Astrocyte of the spinal cord (primary cell): ENCODE measurements at regions not wholly inside any gene's neighbourhood (a gene's known extent, or its start where the extent isn't known, plus 50 kb on each side); places are given as distances from the start of the nearest gene placed in this dataset.

Experiments
- DNase-seq: peaks from one replicate; pipeline ENCODE4 v3.0.0; 2011; ENCODE audit warnings: low read depth, low spot score
- H3K4me3 ChIP-seq: 2 replicates; pipeline ENCODE4 v1.5.1; 2011; ENCODE audit warnings: low read depth, mild to moderate bottlenecking, low read length, moderate library complexity
- in situ Hi-C: cut with HindIII; loops from 2 replicates; pipeline ENCODE4 v1.10.0; 2017; ENCODE audit warnings: low sequenced_read_pairs
- TF ChIP-seq, protein P1 (sequence below): IDR thresholded peaks from 2 replicates; pipeline ENCODE4 v1.5.1; 2012; ENCODE audit warnings: low read depth, mild to moderate bottlenecking, low read length, inconsistent platforms

DNA sequence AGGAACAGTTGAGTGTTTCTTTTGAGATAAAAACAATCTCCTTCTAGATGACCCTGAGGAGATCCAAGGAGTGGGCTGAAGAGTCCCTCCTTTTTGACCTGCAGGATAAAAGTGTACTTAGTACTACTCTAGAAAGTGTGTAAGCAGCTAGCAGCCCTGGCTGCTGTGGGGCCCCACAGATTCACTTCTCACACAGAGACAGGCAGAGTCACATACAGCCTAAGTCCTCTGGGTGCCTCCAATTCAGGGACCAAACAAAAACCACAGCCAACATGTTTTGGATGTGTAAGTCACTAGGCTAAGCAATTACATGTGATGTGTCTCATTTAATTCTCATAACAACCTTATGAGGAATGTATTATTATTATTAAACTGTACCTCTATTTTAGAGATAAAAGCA is 97.1 kb downstream of the TMEM100 start:
- in situ Hi-C loops, result no loop called here
- TF ChIP-seq, protein P1, sequence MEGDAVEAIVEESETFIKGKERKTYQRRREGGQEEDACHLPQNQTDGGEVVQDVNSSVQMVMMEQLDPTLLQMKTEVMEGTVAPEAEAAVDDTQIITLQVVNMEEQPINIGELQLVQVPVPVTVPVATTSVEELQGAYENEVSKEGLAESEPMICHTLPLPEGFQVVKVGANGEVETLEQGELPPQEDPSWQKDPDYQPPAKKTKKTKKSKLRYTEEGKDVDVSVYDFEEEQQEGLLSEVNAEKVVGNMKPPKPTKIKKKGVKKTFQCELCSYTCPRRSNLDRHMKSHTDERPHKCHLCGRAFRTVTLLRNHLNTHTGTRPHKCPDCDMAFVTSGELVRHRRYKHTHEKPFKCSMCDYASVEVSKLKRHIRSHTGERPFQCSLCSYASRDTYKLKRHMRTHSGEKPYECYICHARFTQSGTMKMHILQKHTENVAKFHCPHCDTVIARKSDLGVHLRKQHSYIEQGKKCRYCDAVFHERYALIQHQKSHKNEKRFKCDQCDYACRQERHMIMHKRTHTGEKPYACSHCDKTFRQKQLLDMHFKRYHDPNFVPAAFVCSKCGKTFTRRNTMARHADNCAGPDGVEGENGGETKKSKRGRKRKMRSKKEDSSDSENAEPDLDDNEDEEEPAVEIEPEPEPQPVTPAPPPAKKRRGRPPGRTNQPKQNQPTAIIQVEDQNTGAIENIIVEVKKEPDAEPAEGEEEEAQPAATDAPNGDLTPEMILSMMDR, result no peak
- no peak overlapping the region for H3K4me3 ChIP-seq
- DNase-seq, result no peak

- TF ChIP-seq, protein P1, result no peak
- H3K4me3 ChIP-seq, result no peak overlapping the region
- in situ Hi-C loops, result no loop called here
- DNase-seq, result no peak
These were observed 97.8 kb downstream of the TMEM100 start for GRCh38 chr17:55624772-55625433.

- in situ Hi-C loops, result no loop called here
- no peak overlapping the region for H3K4me3 ChIP-seq
- TF ChIP-seq, protein P1, result no peak
- DNase-seq, result no peak
These were observed 100.1 kb downstream of the TMEM100 start for GRCh38 chr17:55622547-55622946.

DNA sequence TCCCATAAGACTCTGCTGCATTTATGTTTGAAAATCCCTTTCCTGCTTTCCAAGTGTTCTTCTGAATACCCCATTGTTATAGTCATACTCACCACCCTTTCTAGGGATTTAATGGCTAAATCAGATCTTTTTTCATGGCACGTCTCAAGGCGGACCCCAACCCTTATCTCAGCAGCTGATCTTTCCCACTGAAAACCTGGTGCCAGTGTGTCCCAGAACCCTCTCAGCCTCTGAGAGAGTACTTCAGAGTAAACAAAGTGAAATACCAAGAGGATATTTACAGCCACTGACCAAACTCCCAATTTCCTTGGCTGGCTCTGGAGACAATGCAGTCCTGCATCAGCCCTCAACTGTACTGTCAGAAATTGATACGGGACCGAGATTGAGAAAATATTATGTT is 101.7 kb downstream of the TMEM100 start:
- no peak for DNase-seq
- no peak overlapping the region for H3K4me3 ChIP-seq
- TF ChIP-seq, protein P1, result no peak
- in situ Hi-C loops, result no loop called here

- DNase-seq, result no peak
- no peak overlapping the region for H3K4me3 ChIP-seq
- in situ Hi-C loops, result no loop called here
- TF ChIP-seq, protein P1, result no peak
These were observed 102.6 kb downstream of the TMEM100 start for GRCh38 chr17:55620023-55620422.

- in situ Hi-C loops, result no loop called here
- no peak overlapping the region for H3K4me3 ChIP-seq
- TF ChIP-seq, protein P1, result no peak
- DNase-seq, result no peak
These were observed 105.2 kb downstream of the TMEM100 start for GRCh38 chr17:55617441-55617840.
